ENCODE measurements at regions not wholly inside any gene's neighbourhood (a gene's known extent, or its start where the extent isn't known, plus 50 kb on each side); places are given as distances from the start of the nearest gene placed in this dataset.

DNA sequence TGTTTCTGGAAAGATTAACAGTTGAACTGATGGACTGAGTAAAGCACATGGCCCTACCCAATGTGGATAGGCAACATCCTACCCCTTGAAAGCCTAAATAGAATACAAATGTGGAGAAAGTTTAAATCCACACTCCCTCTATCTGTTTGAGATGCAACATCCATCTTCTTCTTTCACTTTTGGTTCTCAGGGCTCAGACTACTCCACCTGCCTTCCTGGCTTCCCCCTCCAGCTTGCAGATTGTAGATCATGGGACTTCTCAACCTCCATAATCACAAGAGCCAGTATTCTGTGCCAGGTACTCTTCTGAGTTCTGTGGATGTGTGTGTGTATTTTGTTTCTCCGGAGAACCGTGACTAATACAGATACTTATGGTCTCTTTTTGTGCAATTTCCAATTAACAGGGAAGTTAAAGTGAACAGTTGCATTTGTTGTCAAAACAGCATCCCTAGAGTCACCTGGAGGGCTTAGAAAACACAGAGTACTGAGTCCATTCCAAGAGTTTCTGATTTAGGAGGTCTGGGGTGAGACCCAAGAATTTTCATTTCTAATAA, 590.3 kb upstream of the MIR17HG start:
- no peak for TF ChIP-seq POLR2A (IDR thresholded peaks at IDR 0.05)
- TF ChIP-seq, protein P1, sequence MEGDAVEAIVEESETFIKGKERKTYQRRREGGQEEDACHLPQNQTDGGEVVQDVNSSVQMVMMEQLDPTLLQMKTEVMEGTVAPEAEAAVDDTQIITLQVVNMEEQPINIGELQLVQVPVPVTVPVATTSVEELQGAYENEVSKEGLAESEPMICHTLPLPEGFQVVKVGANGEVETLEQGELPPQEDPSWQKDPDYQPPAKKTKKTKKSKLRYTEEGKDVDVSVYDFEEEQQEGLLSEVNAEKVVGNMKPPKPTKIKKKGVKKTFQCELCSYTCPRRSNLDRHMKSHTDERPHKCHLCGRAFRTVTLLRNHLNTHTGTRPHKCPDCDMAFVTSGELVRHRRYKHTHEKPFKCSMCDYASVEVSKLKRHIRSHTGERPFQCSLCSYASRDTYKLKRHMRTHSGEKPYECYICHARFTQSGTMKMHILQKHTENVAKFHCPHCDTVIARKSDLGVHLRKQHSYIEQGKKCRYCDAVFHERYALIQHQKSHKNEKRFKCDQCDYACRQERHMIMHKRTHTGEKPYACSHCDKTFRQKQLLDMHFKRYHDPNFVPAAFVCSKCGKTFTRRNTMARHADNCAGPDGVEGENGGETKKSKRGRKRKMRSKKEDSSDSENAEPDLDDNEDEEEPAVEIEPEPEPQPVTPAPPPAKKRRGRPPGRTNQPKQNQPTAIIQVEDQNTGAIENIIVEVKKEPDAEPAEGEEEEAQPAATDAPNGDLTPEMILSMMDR (IDR thresholded peaks at IDR 0.05) = no peak

Measured in prostate gland (tissue), 2 donors.